GM21447 (cell line): ENCODE measurements at regions not wholly inside any gene's neighbourhood (a gene's known extent, or its start where the extent isn't known, plus 50 kb on each side); places are given as distances from the start of the nearest gene placed in this dataset.

Experiments
- ATAC-seq: cut with Tn5 transposase; IDR thresholded peaks from one replicate; pipeline ENCODE4 v1.9.1; 2021; ENCODE audit not compliant: unreplicated experiment

DNA sequence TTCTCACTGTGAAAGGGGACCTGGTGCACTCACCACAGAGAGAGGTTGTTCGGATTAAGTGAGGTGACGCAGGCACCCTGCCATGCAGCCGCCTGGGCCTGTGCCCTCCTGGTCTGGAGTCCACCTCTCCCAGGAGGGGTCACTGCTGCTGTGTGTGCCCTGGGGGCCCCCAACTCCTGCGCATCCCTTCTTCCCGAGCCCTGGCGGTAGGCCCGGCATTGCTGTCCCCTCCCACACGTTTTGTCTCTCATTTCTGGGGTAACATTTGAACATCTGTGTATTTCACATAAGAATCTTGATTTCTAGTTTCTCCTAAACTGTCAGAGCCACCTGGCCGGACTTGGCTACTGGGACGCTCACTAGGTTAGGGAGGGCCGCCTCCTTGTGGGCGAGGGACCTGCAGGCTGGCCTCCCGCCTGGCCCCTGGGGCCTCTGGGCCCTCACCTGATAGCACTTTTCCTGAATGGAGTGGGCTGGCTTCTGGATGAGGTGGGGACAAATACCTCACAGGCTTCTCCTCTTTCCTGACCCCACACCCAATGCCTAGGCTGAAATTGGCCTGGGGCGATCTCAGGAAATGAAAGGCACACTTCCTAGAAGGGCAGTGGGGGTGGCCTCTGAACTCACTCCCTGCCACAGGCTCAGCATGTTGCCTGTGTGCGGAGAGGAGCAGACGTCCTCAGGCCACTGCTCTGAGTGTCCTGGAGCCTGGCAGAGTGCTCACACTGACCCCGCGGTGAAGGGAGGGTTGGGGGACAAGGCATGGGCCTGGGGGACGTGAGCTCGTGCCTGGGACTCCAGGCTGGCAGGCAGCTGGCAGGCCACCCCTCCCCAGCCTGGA is 104.2 kb upstream of the PRR23E start:
- ATAC-seq: no peak

DNA sequence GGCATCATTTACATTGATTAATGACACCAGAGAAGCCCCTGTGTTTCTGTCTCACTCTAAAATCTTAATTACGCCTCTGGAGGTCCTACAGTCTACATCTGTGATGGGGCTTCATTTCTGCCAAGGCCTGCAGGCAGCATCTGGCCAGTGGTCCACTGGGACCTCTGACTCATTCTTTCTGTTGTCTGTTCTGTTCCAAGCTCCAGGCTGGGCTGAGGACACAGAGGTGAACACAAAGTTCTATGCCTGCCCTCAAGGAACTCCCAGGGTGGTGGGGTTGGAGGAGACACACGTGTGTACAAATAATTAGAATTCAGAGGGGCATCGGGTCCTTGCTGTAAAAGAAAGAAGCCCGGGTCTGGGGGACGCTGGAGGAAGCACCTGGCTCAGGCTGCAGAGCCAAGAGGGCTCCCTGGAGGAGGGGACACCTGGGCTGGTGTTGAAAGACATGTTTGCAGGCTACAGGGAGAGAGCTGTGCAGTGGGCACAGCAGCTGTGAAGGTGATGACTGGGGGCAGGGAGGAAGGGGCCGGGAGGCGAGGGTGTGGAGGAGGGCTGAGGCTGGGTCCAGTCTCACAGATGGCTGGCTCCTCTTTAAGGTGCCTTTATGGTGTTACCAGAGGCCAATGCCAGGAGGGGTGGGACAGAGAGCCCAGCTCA is 103.3 kb upstream of the PRR23E start:
- ATAC-seq: no peak

DNA sequence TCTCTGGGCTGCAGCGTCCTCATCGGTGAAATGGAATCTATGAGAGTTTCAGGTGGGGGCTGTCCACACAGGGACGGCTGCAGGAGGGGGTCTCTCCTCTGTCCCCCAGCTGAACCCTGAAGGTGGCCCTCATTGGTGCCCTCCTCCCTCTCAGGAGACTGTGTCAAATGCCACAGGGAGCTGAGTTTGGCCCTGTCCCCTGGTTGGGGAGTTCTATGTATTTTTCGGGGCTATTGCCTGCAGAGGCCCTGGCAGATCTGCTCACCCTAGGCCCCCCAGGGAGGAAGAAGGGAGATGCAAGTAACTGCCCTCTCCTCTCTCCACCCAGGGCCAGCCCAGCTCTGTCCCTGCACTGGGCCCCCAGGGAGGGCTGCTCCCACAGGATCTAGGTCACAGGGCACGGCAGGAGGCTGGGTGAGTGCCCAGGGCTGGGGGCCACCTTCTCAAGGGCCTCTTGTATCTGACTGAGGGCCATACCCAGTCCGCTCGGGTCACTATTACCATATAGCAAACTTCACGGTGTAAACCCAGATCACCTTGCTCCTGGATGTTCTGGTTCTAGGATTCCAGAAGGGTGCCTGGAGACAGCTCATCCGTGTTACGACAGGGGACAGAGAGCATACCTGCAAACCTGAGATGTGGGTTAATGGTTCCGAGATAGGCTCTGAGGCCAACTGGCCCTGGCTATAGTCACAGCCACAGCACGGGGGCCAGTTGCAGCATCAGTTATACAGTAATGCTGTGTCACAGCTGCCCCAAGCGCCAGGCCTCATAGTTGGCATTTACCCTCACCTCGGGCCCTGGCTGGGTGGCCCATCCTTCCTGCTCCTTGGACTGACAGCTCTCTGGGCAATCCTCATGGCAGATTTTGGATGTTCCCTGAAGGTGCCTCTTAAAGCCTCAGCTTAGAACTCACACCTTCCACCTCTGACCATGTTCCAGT is 102.4 kb upstream of the PRR23E start:
- ATAC-seq: no peak

DNA sequence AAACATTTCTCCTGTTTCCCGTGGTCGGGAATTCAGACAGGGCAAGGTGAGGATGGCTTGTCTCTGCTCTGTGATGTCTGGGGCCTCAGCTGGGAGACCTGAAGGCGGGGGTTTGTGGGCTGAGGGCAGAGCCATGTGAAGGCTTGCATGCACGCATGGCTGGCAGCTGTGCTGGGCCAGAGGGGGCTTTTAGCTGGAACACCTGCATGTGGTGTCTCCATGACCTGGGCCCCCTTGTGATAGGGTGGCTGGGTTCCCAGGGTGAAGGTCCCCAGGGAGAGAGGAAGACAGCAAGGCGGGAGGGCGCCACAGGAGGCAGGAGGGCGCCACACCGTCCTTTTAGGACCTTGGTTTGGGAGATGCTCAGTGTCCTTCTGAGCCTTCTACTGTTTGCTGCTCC is 101.6 kb upstream of the PRR23E start:
- no peak for ATAC-seq

DNA sequence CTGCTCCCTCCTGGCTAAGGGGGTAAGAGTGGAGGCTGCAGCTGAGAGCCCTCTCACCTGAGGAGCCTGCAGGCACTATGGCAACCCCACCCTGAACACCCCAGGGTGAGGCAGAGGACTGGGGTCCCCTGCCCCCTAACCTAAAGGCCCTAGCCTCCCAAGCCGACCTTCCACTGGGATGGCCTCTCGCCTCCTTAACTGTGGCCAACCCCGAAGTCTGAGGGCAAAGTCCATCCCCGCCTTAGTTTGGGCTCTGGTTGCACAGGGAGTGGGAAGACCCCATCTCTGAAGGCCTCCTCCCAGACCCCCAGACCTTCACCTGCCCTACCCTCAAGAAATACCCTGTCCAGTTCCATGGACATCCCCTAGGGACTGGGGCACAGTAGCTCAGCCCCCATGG is 100.6 kb upstream of the PRR23E start:
- ATAC-seq: no peak

DNA sequence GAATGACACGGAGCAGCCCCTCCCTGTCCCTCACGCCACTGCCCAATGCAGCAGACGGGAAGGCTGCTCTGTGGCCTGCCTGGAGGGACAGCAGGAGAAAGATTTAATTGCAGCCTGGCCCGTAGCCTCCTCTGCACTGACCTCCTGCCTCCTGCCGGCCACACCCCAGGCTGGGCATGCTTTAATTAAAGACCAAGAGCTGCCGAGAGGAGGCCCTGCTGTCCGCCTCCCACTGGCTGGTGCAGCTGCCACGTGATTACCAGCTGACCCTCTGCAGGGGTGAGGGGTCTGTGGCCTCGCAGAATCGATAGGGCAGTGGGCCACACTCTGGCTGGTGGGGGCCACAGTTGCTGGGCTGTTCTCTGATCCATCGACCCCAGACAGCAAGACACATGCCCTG is 100.2 kb upstream of the PRR23E start:
- no peak for ATAC-seq

DNA sequence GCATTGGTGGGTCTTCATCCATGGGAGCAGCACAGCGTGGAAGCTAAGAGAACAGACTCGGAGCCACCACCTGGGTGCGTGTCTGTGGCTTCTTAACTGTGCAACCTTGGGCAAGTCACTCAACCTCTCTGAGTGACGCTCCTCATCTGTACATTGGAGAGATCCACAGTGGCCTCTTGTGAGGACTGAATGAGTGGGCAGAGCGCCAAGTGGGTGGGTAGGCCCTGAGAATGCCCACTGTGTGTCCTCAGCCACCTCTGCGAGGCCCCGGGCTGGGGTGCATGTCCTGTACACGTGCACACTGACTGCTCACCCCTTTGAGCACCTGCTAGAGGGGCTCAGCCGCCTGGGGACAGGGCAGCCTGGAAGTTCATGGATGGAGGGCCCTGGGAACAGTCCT is 99.6 kb upstream of the PRR23E start:
- no peak for ATAC-seq

DNA sequence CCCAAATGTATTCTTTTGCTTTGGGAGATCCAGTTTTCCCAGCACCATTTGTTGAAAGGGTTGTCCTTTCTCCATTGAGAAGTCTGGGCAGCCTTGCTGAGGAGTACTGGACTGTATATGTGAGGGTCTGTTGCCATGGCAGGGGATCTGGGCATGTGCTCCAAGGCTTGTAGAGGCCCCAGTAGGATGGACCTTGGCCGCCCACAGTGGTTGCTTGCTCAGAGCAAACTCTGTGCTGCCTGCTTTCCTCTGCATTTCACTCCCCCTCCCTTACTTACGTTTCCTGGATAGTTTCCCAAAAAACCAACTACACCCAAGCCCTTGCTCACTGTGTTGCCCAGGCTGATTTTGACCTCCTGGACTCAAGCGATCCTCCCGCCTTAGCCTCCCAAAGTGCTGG is 97.2 kb upstream of the PRR23E start:
- no peak for ATAC-seq

DNA sequence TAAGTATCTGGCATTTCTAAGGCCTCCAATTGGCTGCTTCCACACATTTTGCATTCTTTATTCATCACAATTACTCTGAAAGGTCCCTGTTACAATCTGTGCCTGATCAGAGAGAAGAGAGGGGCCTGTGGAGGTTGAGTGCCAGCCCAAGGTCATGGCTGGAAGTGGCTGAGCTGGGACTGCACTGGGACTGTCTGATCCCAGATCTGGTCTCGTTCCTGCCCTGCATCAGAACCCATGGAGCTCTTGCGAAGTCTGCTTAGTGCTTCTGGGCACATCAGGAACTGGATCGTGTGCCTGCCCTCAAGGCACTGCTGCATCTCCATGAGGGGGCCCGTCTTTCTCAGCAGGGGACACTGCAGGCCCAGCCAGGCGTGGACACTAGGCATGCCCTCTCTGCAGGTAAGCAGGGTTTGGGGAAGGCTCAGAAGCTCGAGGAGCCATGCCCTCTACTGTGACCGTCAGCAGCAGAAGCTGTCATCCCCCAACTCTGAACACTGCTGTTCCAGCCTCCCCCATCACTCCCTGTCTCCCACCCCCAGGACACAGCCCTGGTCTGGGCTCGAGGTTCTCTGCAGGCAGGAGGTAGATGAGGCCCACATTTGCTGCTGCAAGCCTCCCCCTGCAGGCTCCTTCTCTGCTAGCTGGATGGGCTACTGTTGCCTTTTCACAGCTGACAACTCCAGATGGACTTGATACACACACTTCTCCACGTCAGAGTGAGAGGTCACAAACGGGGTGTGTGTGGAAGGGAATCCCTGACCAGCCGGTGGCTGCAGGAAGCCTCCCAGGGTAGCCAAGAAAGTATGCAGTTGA is 96.5 kb upstream of the PRR23E start:
- no peak for ATAC-seq

DNA sequence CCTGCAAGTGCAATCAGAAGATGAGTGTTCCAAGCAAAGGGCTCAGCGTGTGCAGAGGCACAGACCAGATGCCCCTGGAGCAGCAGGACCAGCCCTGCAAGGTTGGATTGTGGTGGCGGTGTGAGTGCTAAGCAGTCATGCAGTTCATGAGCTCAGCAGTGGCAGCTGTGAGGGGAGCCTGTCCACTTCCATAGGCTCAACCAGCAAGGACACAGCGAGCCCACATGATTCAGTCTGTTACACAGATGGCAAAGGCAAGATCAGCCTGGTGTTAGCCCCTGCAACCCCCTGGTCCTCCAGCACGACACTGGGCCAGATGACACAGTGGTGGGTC is 95.9 kb upstream of the PRR23E start:
- no peak for ATAC-seq

DNA sequence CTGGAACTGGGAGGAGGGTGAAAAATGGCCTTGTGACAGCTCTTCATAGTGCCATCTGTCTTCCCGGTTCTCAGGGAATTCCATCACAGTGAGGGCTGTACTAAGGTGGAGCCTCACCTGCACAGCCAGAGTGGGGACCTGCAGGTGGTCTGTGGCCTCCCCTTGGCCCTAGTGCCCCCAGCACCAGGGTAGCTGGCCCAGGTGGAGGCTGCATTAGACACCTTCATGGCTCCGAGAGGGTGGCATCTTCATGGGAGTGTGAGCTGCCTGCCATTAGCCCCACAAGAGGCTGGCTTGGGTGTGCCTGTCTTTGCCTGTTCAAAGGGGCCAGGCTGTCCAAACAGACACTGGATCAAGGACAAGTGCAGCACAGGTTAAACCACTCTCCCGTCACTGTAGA is 95.5 kb upstream of the PRR23E start:
- ATAC-seq: no peak

DNA sequence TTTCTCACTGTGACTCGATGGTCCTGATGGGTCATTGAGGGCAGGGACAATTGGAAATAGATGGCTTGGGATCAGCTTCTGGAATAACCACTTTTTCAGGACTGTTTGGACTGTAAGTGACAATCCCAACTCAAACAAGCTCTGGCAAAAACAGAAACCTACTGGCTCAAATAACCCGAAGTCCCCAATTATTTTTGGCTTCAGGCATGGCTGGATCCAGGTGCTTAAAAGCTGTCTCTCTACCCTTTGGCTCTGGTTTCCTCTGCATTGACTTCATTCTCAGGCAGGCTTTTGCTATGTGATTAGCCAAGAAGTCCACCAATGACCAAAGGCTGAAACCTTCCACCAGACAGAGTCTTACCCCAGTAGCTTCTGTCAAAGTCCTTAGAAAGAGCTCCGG is 92.9 kb upstream of the PRR23E start:
- ATAC-seq: no peak

DNA sequence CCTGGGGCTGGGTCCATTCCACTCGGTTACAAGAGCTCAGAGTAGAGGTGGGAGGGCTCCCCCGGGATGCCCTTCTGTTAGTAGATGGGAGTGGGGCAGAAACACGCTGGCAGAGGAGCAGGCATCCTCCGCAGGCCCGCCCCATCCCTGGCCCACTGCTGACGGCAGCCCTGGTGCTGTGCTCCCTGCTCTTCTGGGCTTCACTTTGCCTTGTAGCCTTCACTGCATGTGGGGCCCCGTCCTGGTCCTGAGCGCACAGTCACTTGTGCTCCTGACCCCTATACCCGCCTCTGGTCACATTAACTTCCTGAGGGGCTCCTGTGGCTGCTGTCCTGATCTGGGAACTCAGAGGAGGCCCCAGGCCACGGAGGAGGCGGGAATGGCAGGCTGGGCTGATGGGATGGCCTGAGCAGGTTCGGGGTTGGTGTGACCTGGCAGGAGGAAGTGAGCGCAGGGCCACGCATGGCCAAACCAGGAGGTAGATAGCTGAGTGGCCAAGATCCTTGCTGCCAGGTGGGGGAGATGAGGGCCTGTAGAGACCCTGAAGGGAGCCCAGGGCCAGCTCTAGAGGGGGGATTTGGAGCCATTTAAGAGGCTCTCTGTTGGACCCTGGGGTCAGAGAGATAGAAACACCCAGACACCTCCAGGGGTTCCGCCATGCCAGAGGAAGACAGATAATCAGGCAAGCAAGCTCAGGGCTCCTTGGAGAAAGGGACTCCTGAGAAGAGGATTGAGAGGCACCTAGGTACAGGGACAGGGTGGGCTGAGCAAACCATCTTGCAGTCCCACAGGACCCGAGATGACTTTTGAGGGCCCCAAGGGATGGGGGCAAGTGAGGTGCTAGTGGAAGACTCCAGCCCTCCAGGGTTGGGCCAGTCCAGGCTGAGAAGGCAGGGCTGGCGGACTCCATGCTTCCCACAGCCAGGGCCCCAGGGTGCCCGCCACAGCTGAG is 92.2 kb upstream of the PRR23E start:
- ATAC-seq: no peak

DNA sequence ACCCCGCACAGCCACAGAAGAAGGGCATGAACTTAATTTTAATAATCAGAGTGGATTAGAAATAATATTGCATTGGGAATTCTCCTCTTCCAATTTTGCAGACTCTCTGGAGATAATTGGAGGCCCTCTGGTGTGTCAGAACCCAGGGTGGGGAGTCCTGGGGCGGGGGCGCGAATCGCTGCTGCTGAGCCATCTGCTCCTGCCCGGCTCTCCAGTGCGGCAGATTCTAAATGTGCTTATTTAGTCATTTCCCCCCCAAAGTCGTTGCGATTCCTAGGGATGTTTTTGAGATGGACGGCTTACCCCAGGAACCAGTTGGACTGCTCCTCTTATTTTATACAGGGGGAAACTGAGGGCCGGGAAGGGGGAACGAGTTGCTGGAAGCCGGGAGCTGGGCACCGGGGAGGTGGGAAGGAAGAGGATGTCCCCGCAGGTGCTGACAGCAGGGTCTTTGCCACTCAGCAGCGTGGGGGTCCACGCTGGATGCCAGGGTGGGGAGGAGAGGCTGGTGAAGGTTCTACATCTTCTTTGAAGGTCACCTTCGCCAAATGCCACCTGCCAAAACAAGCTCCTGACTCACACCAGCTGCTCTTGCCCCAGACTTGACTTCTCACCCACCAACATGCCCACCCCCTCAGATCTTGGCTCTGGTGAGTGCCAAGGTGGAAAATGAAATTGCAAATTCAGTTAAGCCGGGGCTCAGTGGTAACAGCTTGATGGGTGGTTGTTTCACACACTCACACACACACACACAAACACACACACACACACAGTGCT is 91.3 kb upstream of the PRR23E start:
- ATAC-seq: no peak

DNA sequence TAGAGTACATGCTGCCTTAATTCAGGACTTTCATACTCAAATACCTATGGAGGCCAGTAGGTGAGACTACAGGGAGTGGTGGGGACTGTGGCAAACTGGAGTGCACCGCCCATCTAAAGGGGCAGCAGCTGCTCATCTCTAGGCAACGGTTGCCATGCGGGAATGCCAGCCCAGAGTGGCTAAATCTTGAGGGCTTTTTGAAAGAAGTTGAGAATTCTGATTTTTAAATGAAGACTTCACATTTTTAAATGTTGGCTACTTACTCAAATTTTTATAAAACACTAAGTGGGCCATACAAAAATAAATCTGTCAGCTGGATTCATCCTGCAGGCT is 90.8 kb upstream of the PRR23E start:
- ATAC-seq: no peak

DNA sequence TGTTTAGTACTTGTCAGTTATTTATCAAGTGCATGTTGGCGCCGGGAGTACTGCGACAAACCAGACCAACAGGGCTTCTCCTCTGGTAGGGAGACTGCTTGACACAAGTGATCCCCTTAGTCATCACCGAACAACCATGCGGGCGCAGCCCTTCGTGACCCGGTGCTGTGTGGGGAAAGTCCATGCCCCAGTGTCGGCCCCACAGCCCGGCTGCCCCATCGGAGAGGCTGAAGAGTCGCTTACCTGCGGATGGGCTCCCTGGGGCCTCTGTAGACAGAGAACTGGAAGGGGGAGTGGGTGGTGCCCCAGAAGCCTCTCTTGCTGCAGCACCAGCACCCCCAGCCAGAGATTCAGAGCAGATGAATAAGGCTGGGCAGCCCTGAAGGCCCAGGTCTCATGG is 90.3 kb upstream of the PRR23E start:
- no peak for ATAC-seq

DNA sequence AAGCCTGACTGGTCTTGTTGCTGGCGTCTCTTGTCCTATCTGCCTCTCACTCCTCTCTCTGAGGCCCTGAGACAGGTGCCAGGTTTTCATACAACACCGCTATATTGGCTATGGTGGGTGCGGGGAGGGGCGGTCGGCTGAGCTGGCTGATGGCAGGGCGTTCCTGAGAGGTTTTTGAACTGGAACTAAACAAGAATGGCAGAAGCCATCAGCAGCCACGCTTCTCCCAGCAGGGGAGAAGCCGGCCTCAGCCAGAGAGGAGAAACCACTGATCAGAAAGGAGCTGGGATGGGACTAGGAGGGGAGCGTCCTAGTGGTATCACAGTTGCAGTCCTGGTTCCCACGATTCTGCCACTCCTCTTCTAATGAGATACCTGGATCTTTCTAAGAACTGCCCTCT is 89.9 kb upstream of the PRR23E start:
- ATAC-seq: no peak

DNA sequence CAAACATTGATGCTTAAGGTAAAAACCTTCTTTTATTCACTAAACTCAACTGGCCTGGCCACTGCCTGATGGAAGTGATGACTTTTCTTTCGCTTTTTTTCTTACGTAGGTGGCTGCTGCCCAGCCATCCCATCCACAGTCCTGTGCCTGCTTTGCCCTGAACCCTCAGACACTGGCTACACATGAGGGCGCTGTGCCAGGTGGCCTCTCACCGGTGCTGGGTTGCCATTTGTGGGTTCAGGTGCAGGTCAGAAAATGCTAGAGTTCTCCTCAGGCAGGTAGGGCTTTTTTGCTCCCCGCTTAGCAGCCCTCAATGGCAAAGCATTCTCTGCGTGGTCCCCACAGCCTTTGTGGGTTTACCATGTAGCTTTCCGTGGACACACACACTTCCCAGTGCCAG is 88.3 kb upstream of the PRR23E start:
- ATAC-seq: no peak

DNA sequence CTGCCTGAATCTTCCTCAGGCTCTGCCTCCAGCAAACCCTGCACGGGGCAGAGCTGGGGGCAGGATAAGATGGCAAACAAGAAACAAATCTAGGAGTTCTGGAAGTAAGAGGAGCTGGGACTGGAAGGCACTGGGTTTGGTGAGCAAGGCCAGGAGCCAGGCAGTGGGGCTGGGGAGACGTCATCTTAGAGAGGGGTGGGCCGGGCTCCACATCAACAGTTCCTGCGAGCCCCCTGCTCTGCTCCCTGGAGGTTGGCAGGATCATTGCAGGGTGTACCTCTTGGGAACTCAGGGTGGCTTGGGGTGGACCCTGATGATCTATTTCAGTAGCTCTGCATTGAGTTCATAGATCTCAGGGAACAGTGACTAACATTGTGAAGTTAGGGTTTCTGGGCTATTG is 87.3 kb upstream of the PRR23E start:
- ATAC-seq: no peak
